Right ventricle myocardium inferior (tissue), 1 donor: ENCODE measurements at regions not wholly inside any gene's neighbourhood (a gene's known extent, or its start where the extent isn't known, plus 50 kb on each side); places are given as distances from the start of the nearest gene placed in this dataset.

Experiments
- ATAC-seq: fragments of 200-7000 bp; cut with Tn5 transposase; one replicate; pipeline ENCODE4 v1.9.1; 2020; ENCODE audit warnings: mild to moderate bottlenecking, moderate library complexity
- DNase-seq: peaks from one replicate; pipeline ENCODE4 v3.0.0; 2021; ENCODE audit errors: missing footprints
- intact Hi-C: fragments of 100-400 bp; cut with DNase I; formaldehyde crosslinking; loops from one replicate; pipeline ENCODE4 v1.11.0; 2022
- donor health status: DM: no; HTN: yes; CAD: no; lungs with severe emphysema.

GRCh38 chr3:154743418-154743817, 313.4 kb upstream of the GPR149 start:
- DNase-seq: no peak
- intact Hi-C loops: no loop called here
- ATAC-seq: no peak

DNA sequence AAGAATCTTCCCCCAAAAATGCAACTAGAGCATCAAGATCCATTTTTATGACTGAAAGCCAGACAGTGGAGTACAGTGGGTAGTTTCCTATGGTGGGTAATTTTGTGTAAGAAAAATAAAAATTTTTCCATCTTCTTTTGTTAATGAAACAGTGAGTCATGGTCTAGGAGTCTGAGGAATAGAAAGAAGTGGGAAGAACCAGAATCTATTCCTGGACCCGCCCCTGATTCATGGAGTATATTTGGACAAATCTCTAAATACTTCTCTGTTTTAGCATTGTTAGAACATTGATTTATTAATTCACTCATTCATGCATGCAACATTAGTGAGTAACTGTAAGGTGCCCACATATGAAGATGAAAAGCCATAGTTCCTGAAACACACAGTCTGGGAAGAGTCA, 304.5 kb upstream of the GPR149 start:
- no peak for ATAC-seq

GRCh38 chr3:154730186-154730585, 300.2 kb upstream of the GPR149 start:
- intact Hi-C loops: no loop called here
- DNase-seq (no peak), ATAC-seq (no peak)

More for the DNA sequence above, 304.5 kb upstream of the GPR149 start:
- no peak for DNase-seq
- intact Hi-C loops: no loop called here

GRCh38 chr3:154729741-154730140, 299.8 kb upstream of the GPR149 start:
- intact Hi-C loops: no loop called here

GRCh38 chr3:154728285-154728684, 298.3 kb upstream of the GPR149 start:
- ATAC-seq (no peak), DNase-seq (no peak)
- intact Hi-C loops: no loop called here

More at GRCh38 chr3:154729741-154730140, 299.8 kb upstream of the GPR149 start:
- DNase-seq: no peak
- no peak for ATAC-seq

DNA sequence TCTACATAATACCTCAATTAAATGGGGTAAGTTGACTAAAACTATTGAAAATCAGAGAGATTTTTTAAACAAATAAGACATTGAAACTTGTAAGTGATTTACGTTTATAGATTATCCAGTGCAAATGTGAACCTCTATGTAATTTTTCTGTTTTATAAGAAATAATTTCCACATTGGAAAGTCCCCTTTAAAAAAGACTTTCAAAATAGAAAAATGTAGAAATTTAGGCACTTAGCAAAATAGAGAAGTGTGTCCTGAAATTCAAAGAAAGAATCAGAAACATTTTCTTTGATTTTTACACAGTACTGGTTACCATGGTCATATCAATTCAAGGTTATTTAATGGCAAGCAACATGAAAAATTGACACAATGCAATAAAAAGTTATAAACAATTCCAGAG, 290.9 kb upstream of the GPR149 start:
- intact Hi-C loops: no loop called here
- ATAC-seq (no peak), DNase-seq (no peak)

GRCh38 chr3:154718053-154718452, 288.1 kb upstream of the GPR149 start:
- no peak for DNase-seq
- no peak for ATAC-seq
- intact Hi-C loops: no loop called here

- intact Hi-C loops: no loop called here
- no peak for DNase-seq
- no peak for ATAC-seq
These were observed 286.2 kb upstream of the GPR149 start for GRCh38 chr3:154716170-154716569.

DNA sequence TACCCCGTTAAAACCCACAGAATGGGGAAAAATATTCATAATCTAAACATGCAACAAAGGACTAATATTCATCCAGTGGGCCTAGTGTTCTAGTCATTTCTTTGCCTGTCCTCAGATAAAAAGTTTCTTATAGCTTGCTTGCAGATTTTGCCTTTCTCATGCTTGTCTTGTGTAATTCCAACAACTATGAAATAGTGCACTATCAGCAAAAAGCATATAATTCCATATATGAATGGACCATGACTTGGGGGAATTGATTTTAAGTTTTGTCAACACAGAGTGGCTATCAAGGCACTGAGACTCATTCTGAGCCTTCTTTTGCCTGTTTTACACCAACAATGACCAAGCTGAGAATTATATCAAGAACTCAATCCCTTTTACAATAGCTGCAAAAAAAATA, 278.6 kb upstream of the GPR149 start:
- no peak for DNase-seq
- no peak for ATAC-seq
- intact Hi-C loops: no loop called here

DNA sequence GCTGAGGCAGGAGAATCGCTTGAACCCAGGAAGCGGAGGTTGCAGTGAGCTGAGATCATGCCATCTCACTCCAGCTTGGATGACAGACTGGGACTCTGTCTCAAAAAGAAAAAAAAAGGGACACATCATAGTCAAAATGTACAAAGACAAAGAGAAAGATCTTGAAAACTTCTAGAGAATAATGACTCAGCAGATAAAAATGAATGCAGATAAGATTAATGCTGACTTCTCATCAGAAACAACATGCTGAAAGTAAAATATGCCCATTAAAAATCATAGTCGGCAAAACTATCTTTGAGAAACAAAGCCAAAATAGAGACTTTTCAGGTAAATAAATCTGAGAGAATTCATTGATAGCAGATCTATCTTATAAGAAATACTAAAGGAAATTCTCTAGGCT, 271.1 kb upstream of the GPR149 start:
- DNase-seq (no peak), ATAC-seq (no peak)
- intact Hi-C loops: no loop called here

- no peak for DNase-seq
- intact Hi-C loops: no loop called here
- no peak for ATAC-seq
These were observed 260.4 kb upstream of the GPR149 start for GRCh38 chr3:154690413-154690812.

DNA sequence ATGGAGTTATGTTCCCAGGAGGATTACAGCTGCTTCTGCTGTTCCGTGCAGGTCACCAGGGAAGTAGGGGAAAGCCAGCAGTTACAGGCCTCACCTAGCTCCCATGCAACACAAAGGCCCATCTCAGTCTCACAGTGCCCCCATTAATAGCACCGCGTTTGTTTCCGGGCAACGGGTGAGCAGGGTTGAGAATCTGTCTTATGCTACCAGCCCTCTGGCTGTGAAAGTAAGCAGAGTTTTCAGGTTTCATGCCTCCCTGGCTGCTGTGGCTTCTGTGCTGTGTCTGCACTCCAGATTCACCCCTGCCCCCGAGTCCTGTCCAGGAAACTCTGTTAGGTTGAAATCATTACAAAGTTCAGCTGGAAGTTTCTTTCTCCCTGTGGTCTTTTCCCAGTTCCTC, 254.4 kb upstream of the GPR149 start:
- intact Hi-C loops: no loop called here
- ATAC-seq (no peak), DNase-seq (no peak)

GRCh38 chr3:154684021-154684420, 254.0 kb upstream of the GPR149 start:
- DNase-seq: no peak
- intact Hi-C loops: no loop called here
- ATAC-seq: no peak

DNA sequence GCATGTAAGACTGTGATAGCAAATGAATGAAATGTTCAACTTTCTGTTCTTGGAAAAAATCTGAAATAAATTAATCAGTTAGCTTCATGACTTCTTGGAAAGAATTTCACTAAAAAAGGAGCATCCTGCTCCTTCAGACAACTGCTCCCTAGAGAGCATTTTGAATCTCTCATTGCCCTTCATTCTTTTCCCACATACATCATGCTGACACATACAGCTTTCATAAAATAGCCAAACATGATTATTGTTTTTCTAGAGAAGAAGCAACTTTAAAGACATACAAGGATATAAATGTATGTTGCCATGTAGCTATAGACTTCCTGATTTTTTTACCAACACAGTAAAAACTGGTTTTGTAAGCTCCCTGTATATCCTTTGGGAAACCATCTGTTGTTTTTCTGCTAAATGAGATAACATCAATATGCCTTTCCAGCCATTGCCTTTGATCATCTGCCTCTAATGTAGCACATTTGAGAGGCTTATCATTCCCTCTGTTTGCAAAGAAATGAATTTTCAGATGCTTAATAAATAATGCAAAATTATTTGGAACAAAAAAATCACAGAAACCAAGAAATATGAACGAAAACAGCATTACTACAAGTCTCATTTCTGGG, 248.2 kb upstream of the GPR149 start:
- ATAC-seq: no peak

GRCh38 chr3:154668835-154669234, 238.8 kb upstream of the GPR149 start:
- intact Hi-C loops: no loop called here
- DNase-seq (no peak), ATAC-seq (no peak)

More for the DNA sequence above, 248.2 kb upstream of the GPR149 start:
- intact Hi-C loops: no loop called here
- no peak for DNase-seq

DNA sequence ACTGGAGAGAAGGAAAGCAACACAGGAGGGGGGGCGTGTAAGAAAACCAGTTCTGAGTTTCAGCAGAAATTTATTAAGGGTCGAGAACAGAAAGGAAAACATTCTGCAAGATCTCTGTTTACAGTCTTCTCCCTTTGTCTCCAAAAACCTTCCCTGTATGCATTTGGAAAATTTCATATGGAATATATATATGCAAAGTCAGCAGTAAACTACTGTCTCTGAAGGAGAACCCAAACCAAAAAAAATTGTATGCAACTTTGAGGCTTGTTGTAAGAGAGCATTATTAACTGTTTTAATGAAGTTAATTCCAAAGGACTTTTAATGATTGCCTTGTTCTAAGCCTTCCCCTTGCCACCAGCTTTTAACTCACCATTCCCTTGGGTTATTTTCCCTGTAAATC, 238.2 kb upstream of the GPR149 start:
- intact Hi-C loops: no loop called here
- ATAC-seq (no peak), DNase-seq (no peak)

GRCh38 chr3:154666542-154666941, 236.6 kb upstream of the GPR149 start:
- ATAC-seq (no peak), DNase-seq (no peak)
- intact Hi-C loops: no loop called here

- intact Hi-C loops: no loop called here
- ATAC-seq: no peak
- no peak for DNase-seq
These were observed 234.7 kb upstream of the GPR149 start for GRCh38 chr3:154664714-154665113.

DNA sequence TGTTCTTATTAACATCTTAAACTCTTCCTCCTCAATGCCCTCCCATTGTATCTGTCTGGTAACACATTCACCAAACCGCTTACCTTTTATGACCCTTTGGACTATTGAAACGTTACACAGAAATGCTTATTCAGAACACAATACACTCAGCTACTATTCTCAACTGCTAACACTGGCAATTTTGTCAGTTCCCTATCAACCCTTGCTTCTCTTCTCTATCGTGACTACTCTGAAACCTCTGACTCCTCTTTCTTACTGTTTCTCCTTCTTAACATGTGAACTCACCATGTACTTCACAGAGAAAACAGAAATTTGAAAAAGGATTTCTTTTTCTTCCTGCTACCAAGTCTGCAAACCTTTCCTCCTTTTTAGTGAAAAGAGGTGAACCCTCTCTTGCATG, 232.9 kb upstream of the GPR149 start:
- DNase-seq (no peak), ATAC-seq (no peak)
- intact Hi-C loops: no loop called here

DNA sequence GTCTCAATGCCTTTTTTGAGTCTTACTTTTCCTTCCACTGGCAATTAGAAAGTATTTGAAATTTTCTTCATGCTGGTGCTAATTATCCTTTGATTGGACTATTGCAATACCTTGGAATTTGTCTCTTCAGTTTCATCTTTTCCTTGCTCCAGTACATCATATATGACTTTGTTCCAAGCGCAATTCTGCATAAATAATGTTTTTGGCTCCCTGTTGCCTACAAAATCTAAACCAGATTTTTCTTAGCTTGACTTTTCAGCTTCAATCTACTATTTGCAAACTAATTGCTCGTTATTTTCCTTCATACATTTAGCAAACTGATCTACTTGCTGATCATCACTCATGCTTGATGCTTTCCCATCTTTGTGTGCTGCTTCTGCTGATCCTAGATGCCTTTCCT, 230.8 kb upstream of the GPR149 start:
- intact Hi-C loops: no loop called here
- no peak for DNase-seq
- ATAC-seq: no peak

DNA sequence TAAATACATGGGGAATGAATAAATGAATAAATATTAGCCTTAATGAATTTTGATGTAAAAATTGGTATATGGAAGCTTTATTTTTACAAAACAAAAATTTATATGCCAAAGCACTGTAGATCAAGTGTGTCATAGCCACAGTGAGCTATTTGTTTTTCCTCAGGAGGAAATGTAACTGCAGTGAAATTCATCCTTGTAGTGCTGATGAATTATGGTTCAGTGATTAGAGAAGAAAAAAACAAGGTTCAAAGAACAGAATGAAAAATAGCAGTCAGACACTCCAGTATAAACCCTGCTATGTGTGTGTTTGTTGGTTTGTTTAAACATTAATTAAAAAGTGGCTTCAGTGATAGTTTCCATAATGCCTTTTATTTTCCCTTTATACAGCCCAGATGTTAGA, 228.0 kb upstream of the GPR149 start:
- no peak for ATAC-seq
- no peak for DNase-seq
- intact Hi-C loops: no loop called here
